ENCODE measurements at regions not wholly inside any gene's neighbourhood (a gene's known extent, or its start where the extent isn't known, plus 50 kb on each side); places are given as distances from the start of the nearest gene placed in this dataset.
"Not testable (repeated sequence)": the region's sequence is repeated elsewhere in the genome, so short reads cannot be mapped to it uniquely, and the experiment has no call there.

GRCh38 chr9:81829195-81829882 lies 98.9 kb upstream of the SPATA31D4 start:
- H3K18ac ChIP-seq (ENCODE audit: low read depth in 1 of 2, low read length in 2 of 2), result no peak overlapping the region
- H3K4me1 ChIP-seq (ENCODE audit: control insufficient read depth, insufficient read depth, low read depth, low read length), result peaks cover 8% of the 10 kb centered on the region
- H2BK15ac ChIP-seq (ENCODE audit: low read depth, poor library complexity, severe bottlenecking), result no peak overlapping the region
- H2BK5ac ChIP-seq (ENCODE audit: low read depth, low read length, poor library complexity, severe bottlenecking), result no peak overlapping the region
- no peak overlapping the region for H2AFZ ChIP-seq (ENCODE audit: low read depth, low read length)
- H3K4me2 ChIP-seq (ENCODE audit: low read length, poor library complexity, severe bottlenecking), result no peak overlapping the region
- 66% methylated on average over 4 of the region's 5 CpGs for WGBS
- H3K79me1 ChIP-seq (replicated peaks; ENCODE audit: low read length, poor library complexity, severe bottlenecking), result no peaks in the 10 kb centered on the region
- no peak overlapping the region for H3K9ac ChIP-seq (ENCODE audit: low read length)
- H2BK120ac ChIP-seq (ENCODE audit: low read depth, low read length), result no peak overlapping the region
- no peak overlapping the region for H4K91ac ChIP-seq (ENCODE audit: low read length)
- H3K4ac ChIP-seq (ENCODE audit: low read depth in 1 of 2, low read length in 2 of 2), result no peak overlapping the region
- H2AK5ac ChIP-seq (ENCODE audit: low read length, severe bottlenecking), result no peak overlapping the region
- H2BK12ac ChIP-seq (ENCODE audit: low read length in 2 of 2), result peak overlapping the region in 1 of 2 experiments; percentile 3
- DNase-seq, result no peak
- no peaks in the 10 kb centered on the region for H3K9me3 ChIP-seq (ENCODE audit: control insufficient read depth, low read length)
- no peak overlapping the region for H3K27ac ChIP-seq (ENCODE audit: low read length, poor library complexity, severe bottlenecking)
- H3K36me3 ChIP-seq (ENCODE audit: control insufficient read depth in 1 of 2, insufficient read depth in 2 of 2, low read depth in 1 of 2, low read length in 2 of 2), result no peaks in the 10 kb centered on the region
- H3K4me3 ChIP-seq (ENCODE audit: insufficient read depth in 1 of 2, low read depth in 1 of 2, low read length in 2 of 2), result no peak overlapping the region
- H3K23ac ChIP-seq (ENCODE audit: low read length in 2 of 2), result no peak overlapping the region
- H3K14ac ChIP-seq (ENCODE audit: low read length in 2 of 2), result no peak overlapping the region
- peaks cover 0 to 17% of the 10 kb centered on the region in 2 experiments for H3K27me3 ChIP-seq (ENCODE audit: control insufficient read depth in 1 of 2, insufficient read depth in 1 of 2, low read length in 2 of 2)
- H4K8ac ChIP-seq (ENCODE audit: low read length), result no peak overlapping the region

GRCh38 chr9:81830431-81830830 lies 97.8 kb upstream of the SPATA31D4 start:
- not testable (repeated sequence) for H3K9me3 ChIP-seq (ENCODE audit: control insufficient read depth, low read length); H2AK5ac ChIP-seq (ENCODE audit: low read length, severe bottlenecking); H3K14ac ChIP-seq (ENCODE audit: low read length in 2 of 2); H3K27ac ChIP-seq (ENCODE audit: low read length, poor library complexity, severe bottlenecking); H3K36me3 ChIP-seq (ENCODE audit: control insufficient read depth in 1 of 2, insufficient read depth in 2 of 2, low read depth in 1 of 2, low read length in 2 of 2); H3K4me3 ChIP-seq (ENCODE audit: insufficient read depth in 1 of 2, low read depth in 1 of 2, low read length in 2 of 2); H3K9ac ChIP-seq (ENCODE audit: low read length); H4K8ac ChIP-seq (ENCODE audit: low read length); H2BK15ac ChIP-seq (ENCODE audit: low read depth, poor library complexity, severe bottlenecking); H2AFZ ChIP-seq (ENCODE audit: low read depth, low read length); H3K79me1 ChIP-seq (replicated peaks; ENCODE audit: low read length, poor library complexity, severe bottlenecking); DNase-seq; H4K91ac ChIP-seq (ENCODE audit: low read length); H3K4me2 ChIP-seq (ENCODE audit: low read length, poor library complexity, severe bottlenecking); H3K23ac ChIP-seq (ENCODE audit: low read length in 2 of 2); H3K18ac ChIP-seq (ENCODE audit: low read depth in 1 of 2, low read length in 2 of 2); H2BK5ac ChIP-seq (ENCODE audit: low read depth, low read length, poor library complexity, severe bottlenecking); H3K4me1 ChIP-seq (ENCODE audit: control insufficient read depth, insufficient read depth, low read depth, low read length); H3K4ac ChIP-seq (ENCODE audit: low read depth in 1 of 2, low read length in 2 of 2)
- peak overlapping the region; percentile 23 for H2BK120ac ChIP-seq (ENCODE audit: low read depth, low read length)
- peaks cover 0 to 17% of the 10 kb centered on the region in 2 experiments for H3K27me3 ChIP-seq (ENCODE audit: control insufficient read depth in 1 of 2, insufficient read depth in 1 of 2, low read length in 2 of 2)
- WGBS, result 99% methylated on average over 5 of the region's 8 CpGs
- H2BK12ac ChIP-seq (ENCODE audit: low read length in 2 of 2), result peak overlapping the region in 1 of 2 experiments; percentile 44

- WGBS, result 33% methylated on average over 3 of the region's 6 CpGs
- no peak overlapping the region for H3K4me2 ChIP-seq (ENCODE audit: low read length, poor library complexity, severe bottlenecking)
- no peaks in the 10 kb centered on the region for H3K36me3 ChIP-seq (ENCODE audit: control insufficient read depth in 1 of 2, insufficient read depth in 2 of 2, low read depth in 1 of 2, low read length in 2 of 2)
- H2BK15ac ChIP-seq (ENCODE audit: low read depth, poor library complexity, severe bottlenecking), result no peak overlapping the region
- no peak overlapping the region for H2AFZ ChIP-seq (ENCODE audit: low read depth, low read length)
- no peak overlapping the region for H4K8ac ChIP-seq (ENCODE audit: low read length)
- H3K4me1 ChIP-seq (ENCODE audit: control insufficient read depth, insufficient read depth, low read depth, low read length), result peaks cover 2% of the 10 kb centered on the region
- no peak overlapping the region for H3K4me3 ChIP-seq (ENCODE audit: insufficient read depth in 1 of 2, low read depth in 1 of 2, low read length in 2 of 2)
- no peaks in the 10 kb centered on the region for H3K79me1 ChIP-seq (replicated peaks; ENCODE audit: low read length, poor library complexity, severe bottlenecking)
- no peak overlapping the region for H3K27ac ChIP-seq (ENCODE audit: low read length, poor library complexity, severe bottlenecking)
- H3K14ac ChIP-seq (ENCODE audit: low read length in 2 of 2), result no peak overlapping the region
- H3K9me3 ChIP-seq (ENCODE audit: control insufficient read depth, low read length), result no peaks in the 10 kb centered on the region
- no peak overlapping the region for H4K91ac ChIP-seq (ENCODE audit: low read length)
- H2BK120ac ChIP-seq (ENCODE audit: low read depth, low read length), result no peak overlapping the region
- peak overlapping the region in 1 of 2 experiments; percentile 29 for H3K18ac ChIP-seq (ENCODE audit: low read depth in 1 of 2, low read length in 2 of 2)
- DNase-seq, result peak; percentile 90
- H2BK12ac ChIP-seq (ENCODE audit: low read length in 2 of 2), result no peak overlapping the region
- H3K9ac ChIP-seq (ENCODE audit: low read length), result no peak overlapping the region
- H3K4ac ChIP-seq (ENCODE audit: low read depth in 1 of 2, low read length in 2 of 2), result peak overlapping the region in 1 of 2 experiments; percentile 45
- H2AK5ac ChIP-seq (ENCODE audit: low read length, severe bottlenecking), result no peak overlapping the region
- H3K27me3 ChIP-seq (ENCODE audit: control insufficient read depth in 1 of 2, insufficient read depth in 1 of 2, low read length in 2 of 2), result peaks cover 0 to 17% of the 10 kb centered on the region in 2 experiments
- H3K23ac ChIP-seq (ENCODE audit: low read length in 2 of 2), result no peak overlapping the region
- no peak overlapping the region for H2BK5ac ChIP-seq (ENCODE audit: low read depth, low read length, poor library complexity, severe bottlenecking)
These were observed 95.5 kb upstream of the SPATA31D4 start for GRCh38 chr9:81832571-81833285.

- H3K18ac ChIP-seq (ENCODE audit: low read depth in 1 of 2, low read length in 2 of 2), result peak overlapping the region; percentile 3 to 59
- H3K36me3 ChIP-seq (ENCODE audit: control insufficient read depth in 1 of 2, insufficient read depth in 2 of 2, low read depth in 1 of 2, low read length in 2 of 2), result no peaks in the 10 kb centered on the region
- no peak overlapping the region for H2AFZ ChIP-seq (ENCODE audit: low read depth, low read length)
- peaks cover 0 to 7% of the 10 kb centered on the region in 2 experiments for H3K27me3 ChIP-seq (ENCODE audit: control insufficient read depth in 1 of 2, insufficient read depth in 1 of 2, low read length in 2 of 2)
- no peaks in the 10 kb centered on the region for H3K9me3 ChIP-seq (ENCODE audit: control insufficient read depth, low read length)
- H3K4ac ChIP-seq (ENCODE audit: low read depth in 1 of 2, low read length in 2 of 2), result no peak overlapping the region
- H4K91ac ChIP-seq (ENCODE audit: low read length), result no peak overlapping the region
- 50% methylated on average over 6 of the region's 9 CpGs for WGBS
- H2BK120ac ChIP-seq (ENCODE audit: low read depth, low read length), result no peak overlapping the region
- no peak overlapping the region for H3K9ac ChIP-seq (ENCODE audit: low read length)
- no peak overlapping the region for H3K4me3 ChIP-seq (ENCODE audit: insufficient read depth in 1 of 2, low read depth in 1 of 2, low read length in 2 of 2)
- H2AK5ac ChIP-seq (ENCODE audit: low read length, severe bottlenecking), result no peak overlapping the region
- no peak overlapping the region for H2BK15ac ChIP-seq (ENCODE audit: low read depth, poor library complexity, severe bottlenecking)
- H2BK12ac ChIP-seq (ENCODE audit: low read length in 2 of 2), result peak overlapping the region; percentile 29 to 45
- H4K8ac ChIP-seq (ENCODE audit: low read length), result no peak overlapping the region
- H3K4me2 ChIP-seq (ENCODE audit: low read length, poor library complexity, severe bottlenecking), result no peak overlapping the region
- no peaks in the 10 kb centered on the region for H3K79me1 ChIP-seq (replicated peaks; ENCODE audit: low read length, poor library complexity, severe bottlenecking)
- DNase-seq, result peak; percentile 85
- no peak overlapping the region for H2BK5ac ChIP-seq (ENCODE audit: low read depth, low read length, poor library complexity, severe bottlenecking)
- H3K23ac ChIP-seq (ENCODE audit: low read length in 2 of 2), result no peak overlapping the region
- peaks cover 2% of the 10 kb centered on the region for H3K4me1 ChIP-seq (ENCODE audit: control insufficient read depth, insufficient read depth, low read depth, low read length)
- no peak overlapping the region for H3K14ac ChIP-seq (ENCODE audit: low read length in 2 of 2)
- H3K27ac ChIP-seq (ENCODE audit: low read length, poor library complexity, severe bottlenecking), result no peak overlapping the region
These were observed 94.5 kb upstream of the SPATA31D4 start for GRCh38 chr9:81833563-81834345.

Data from mesenchymal stem cell (in vitro differentiated cells and primary cell).